ENCODE measurements at regions not wholly inside any gene's neighbourhood (a gene's known extent, or its start where the extent isn't known, plus 50 kb on each side); places are given as distances from the start of the nearest gene placed in this dataset.

DNA sequence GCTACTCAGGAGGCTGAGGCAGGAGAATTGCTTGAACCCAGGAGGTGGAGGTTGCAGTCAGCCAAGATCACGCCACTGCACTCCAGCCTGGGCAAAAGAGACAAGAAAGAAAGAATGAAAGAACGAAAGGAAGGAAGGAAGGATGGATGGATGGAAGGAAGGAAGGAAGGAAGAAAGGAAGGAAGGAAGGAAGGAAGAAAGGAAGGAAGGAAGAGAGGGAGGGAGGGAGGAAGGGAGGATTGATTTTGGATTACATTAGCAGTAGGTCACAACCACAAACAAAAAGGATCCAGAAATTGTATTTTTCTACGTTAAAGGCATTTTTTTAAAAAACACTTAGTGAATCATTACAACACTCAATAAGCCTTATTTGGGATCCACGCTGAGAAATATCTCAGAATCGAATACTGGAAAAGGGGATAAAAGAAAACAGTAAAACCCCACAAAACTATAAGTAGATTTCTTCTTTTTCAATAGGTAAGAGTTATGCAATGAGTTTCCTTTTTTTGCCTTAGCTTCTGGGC, 136.9 kb upstream of the FREM1 start:
- Histone ChIP-seq H3K36me3 (ENCODE audit: low read depth, low read length) (no peaks in the 10 kb centered on the region), H3F3A (ENCODE audit: low read length, unreplicated experiment) (no peaks in the 10 kb centered on the region), H3K9me2 (replicated peaks; ENCODE audit: low read length) (no peaks in the 10 kb centered on the region), H4K20me1 (ENCODE audit: low read length) (no peaks in the 10 kb centered on the region), H3K4me3 (ENCODE audit: low read length) (no peak overlapping the region), H2AFZ (ENCODE audit: low read length) (no peak overlapping the region), H3K4me1 (ENCODE audit: insufficient read depth, low read length) (no peaks in the 10 kb centered on the region), H3K27me3 (ENCODE audit: low read length) (0 out of 2 replicates have a peak, but pooled peaks cover 8% of the 10 kb centered on the region), H3K4me2 (ENCODE audit: low read length) (no peak overlapping the region), H3K79me2 (ENCODE audit: low read length) (no peaks in the 10 kb centered on the region), H3K9ac (ENCODE audit: low read length) (no peak overlapping the region), H3K27ac (ENCODE audit: low read length) (no peak overlapping the region), H3K9me3 (ENCODE audit: low read length) (no peaks in the 10 kb centered on the region)
- no TSS peak for BruUV-seq (replicated peaks)
- ATAC-seq = no peak
- CTCF ChIA-PET = no interaction called here
- DNase-seq = no peak
- intact Hi-C loops (cut with micrococcal nuclease) = no loop called here
- TF ChIP-seq EZH2phosphoT487 (IDR thresholded peaks at IDR 0.05; ENCODE audit: borderline replicate concordance, low read length) (no peak), EZH2 (IDR thresholded peaks at IDR 0.05; ENCODE audit: low read length, unreplicated experiment) (no peak), CTCF (conservative IDR thresholded peaks at IDR 0.05; ENCODE audit: low read depth, low read length) (no peak)
- POLR2A ChIA-PET (ENCODE audit: unreplicated experiment) = no interaction called here

DNA sequence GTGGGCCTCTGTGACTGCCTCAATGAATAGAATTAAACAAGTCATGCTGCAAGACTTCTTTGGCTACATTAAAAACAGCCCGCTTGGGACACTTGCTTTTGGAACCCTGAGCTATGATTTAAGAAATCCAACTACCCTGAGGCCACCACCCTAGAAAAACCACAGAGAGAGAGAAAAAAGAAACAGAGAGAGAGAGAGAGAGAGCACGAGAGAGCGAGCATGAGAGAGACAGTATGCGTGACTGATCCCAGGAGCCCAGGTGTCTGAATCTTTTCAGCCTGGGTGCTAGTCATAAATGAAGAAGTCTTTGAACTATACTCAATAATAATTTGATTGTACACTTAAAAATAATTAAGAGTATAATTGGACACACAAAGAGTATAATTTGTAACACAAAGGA, 123.1 kb upstream of the FREM1 start:
- H2AFZ ChIP-seq (ENCODE audit: low read length) = no peak overlapping the region
- no peaks in the 10 kb centered on the region for H4K20me1 ChIP-seq (ENCODE audit: low read length)
- intact Hi-C loops (cut with micrococcal nuclease) = no loop called here
- CTCF ChIA-PET = no interaction called here
- TF ChIP-seq EZH2 (IDR thresholded peaks at IDR 0.05; ENCODE audit: low read length, unreplicated experiment) (no peak), CTCF (conservative IDR thresholded peaks at IDR 0.05; ENCODE audit: low read depth, low read length) (no peak), EZH2phosphoT487 (IDR thresholded peaks at IDR 0.05; ENCODE audit: borderline replicate concordance, low read length) (no peak)
- no peaks in the 10 kb centered on the region for H3K9me2 ChIP-seq (replicated peaks; ENCODE audit: low read length)
- no TSS peak for BruUV-seq (replicated peaks)
- H3K79me2 ChIP-seq (ENCODE audit: low read length) = no peaks in the 10 kb centered on the region
- H3K9me3 ChIP-seq (ENCODE audit: low read length) = no peaks in the 10 kb centered on the region
- H3K36me3 ChIP-seq (ENCODE audit: low read depth, low read length) = no peaks in the 10 kb centered on the region
- POLR2A ChIA-PET (ENCODE audit: unreplicated experiment) = no interaction called here
- no peak overlapping the region for H3K4me3 ChIP-seq (ENCODE audit: low read length)
- no peak overlapping the region for H3K27ac ChIP-seq (ENCODE audit: low read length)
- H3K27me3 ChIP-seq (ENCODE audit: low read length) = peaks cover 11% of the 10 kb centered on the region; the same call in 1 of the 2 replicates
- DNase-seq (no peak), ATAC-seq (no peak)
- no peak overlapping the region for H3K4me2 ChIP-seq (ENCODE audit: low read length)
- no peaks in the 10 kb centered on the region for H3F3A ChIP-seq (ENCODE audit: low read length, unreplicated experiment)
- H3K4me1 ChIP-seq (ENCODE audit: insufficient read depth, low read length) = no peaks in the 10 kb centered on the region
- H3K9ac ChIP-seq (ENCODE audit: low read length) = no peak overlapping the region

DNA sequence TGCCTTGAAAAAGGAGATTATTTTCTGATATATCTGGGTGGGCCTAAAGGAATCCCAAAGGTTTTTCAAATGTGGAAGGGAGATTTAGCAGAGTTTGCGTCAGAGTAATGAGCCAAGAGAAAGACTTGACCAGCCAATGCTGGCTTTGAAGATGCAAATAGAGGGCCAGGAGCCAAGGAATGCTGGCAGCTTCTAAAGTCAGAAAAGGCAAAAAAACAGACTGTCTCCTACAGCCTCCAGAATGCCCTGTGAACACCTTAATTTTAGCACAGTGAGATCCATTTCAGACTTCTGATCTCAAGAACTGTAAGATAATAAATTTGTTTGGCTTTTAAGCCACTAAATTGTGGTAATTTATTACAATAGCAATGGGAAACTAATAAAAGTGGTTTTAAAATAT, 122.6 kb upstream of the FREM1 start:
- H3K9ac ChIP-seq (ENCODE audit: low read length) = no peak overlapping the region
- no peaks in the 10 kb centered on the region for H3F3A ChIP-seq (ENCODE audit: low read length, unreplicated experiment)
- H3K27me3 ChIP-seq (ENCODE audit: low read length) = peaks cover 11% of the 10 kb centered on the region; the same call in 1 of the 2 replicates
- intact Hi-C loops (cut with micrococcal nuclease) = no loop called here
- no peaks in the 10 kb centered on the region for H3K79me2 ChIP-seq (ENCODE audit: low read length)
- TF ChIP-seq CTCF (conservative IDR thresholded peaks at IDR 0.05; ENCODE audit: low read depth, low read length) (no peak), EZH2phosphoT487 (IDR thresholded peaks at IDR 0.05; ENCODE audit: borderline replicate concordance, low read length) (no peak), EZH2 (IDR thresholded peaks at IDR 0.05; ENCODE audit: low read length, unreplicated experiment) (no peak)
- no peaks in the 10 kb centered on the region for H3K9me3 ChIP-seq (ENCODE audit: low read length)
- no TSS peak for BruUV-seq (replicated peaks)
- H4K20me1 ChIP-seq (ENCODE audit: low read length) = no peaks in the 10 kb centered on the region
- ChIA-PET CTCF (no interaction called here), POLR2A (ENCODE audit: unreplicated experiment) (no interaction called here)
- H3K27ac ChIP-seq (ENCODE audit: low read length) = no peak overlapping the region
- H3K9me2 ChIP-seq (replicated peaks; ENCODE audit: low read length) = no peaks in the 10 kb centered on the region
- no peak overlapping the region for H3K4me2 ChIP-seq (ENCODE audit: low read length)
- H3K36me3 ChIP-seq (ENCODE audit: low read depth, low read length) = no peaks in the 10 kb centered on the region
- no peak overlapping the region for H2AFZ ChIP-seq (ENCODE audit: low read length)
- no peak for DNase-seq
- no peak for ATAC-seq
- H3K4me3 ChIP-seq (ENCODE audit: low read length) = no peak overlapping the region
- no peaks in the 10 kb centered on the region for H3K4me1 ChIP-seq (ENCODE audit: insufficient read depth, low read length)

Measured in PC-3 (cell line).